ENCODE measurements at regions not wholly inside any gene's neighbourhood (a gene's known extent, or its start where the extent isn't known, plus 50 kb on each side); places are given as distances from the start of the nearest gene placed in this dataset.

DNA sequence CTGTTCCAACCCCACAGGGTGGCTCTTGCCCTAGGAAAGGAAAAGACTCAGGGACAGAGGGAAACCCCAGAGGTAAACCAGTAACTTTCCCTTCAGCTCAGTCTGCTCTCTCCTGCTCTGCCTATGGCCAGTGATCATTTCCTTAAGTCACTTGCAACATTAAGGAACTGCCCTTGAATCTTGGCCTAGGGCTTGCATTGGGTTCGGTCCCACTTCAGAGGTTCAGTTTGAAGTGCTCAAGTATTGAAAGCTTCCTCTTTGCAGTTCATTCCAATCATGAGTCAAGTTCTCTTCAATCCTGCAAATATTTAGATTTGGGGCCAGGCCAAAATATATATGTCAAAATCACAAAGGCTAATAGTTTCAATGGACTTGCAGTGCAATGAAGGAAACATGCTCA is 97.7 kb upstream of the IRF2BP2 start:
- BruUV-seq (replicated peaks), result no TSS peak
- Histone ChIP-seq H3K9me1 (ENCODE audit: control insufficient read depth, insufficient read depth, low read length) (peaks cover 3% of the 10 kb centered on the region), H3K27ac (ENCODE audit: extremely low read depth, low read depth, low read length) (no peak overlapping the region), H2AFZ (ENCODE audit: low read depth, low read length) (no peak overlapping the region), H3K9me3 (replicated peaks; ENCODE audit: control insufficient read depth, insufficient read depth, low read depth, low read length) (no peaks in the 10 kb centered on the region), H3K4me3 (no peak overlapping the region), H3K79me2 (ENCODE audit: control insufficient read depth, insufficient read depth, low read length) (no peaks in the 10 kb centered on the region), H3K36me3 (ENCODE audit: control insufficient read depth, insufficient read depth, low read length) (no peaks in the 10 kb centered on the region), H3K9ac (ENCODE audit: insufficient read depth in 1 of 2, low read depth in 2 of 2, low read length in 2 of 2) (no peak overlapping the region), H3K4me1 (replicated peaks in 1 of 2; ENCODE audit: control insufficient read depth in 2 of 2, insufficient read depth in 2 of 2, low read length in 2 of 2) (peaks cover 12 to 17% of the 10 kb centered on the region in 2 experiments), H4K20me1 (replicated peaks; ENCODE audit: control insufficient read depth, insufficient read depth, low read length) (no peaks in the 10 kb centered on the region), H3K27me3 (ENCODE audit: control insufficient read depth in 2 of 2, insufficient read depth in 2 of 2, low read length in 2 of 2) (no peaks in the 10 kb centered on the region), H3K4me2 (ENCODE audit: insufficient read depth, low read length) (no peak overlapping the region)
- ChIA-PET CTCF (ENCODE audit: low intra/inter-chr PET ratio) (no interaction called here), POLR2A (interaction anchor here (0.6 to 1.2 kb wide), 3 partner anchors 14 to 986 kb away, joined by 3 to 4 read pairs (median 3); no protein-coding TSS in a partner anchor)
- TF ChIP-seq PHF20 (IDR thresholded peaks at IDR 0.05; ENCODE audit: partially characterized antibody) (no peak), ZNF324 (CRISPR knock-in tag; IDR thresholded peaks at IDR 0.05) (no peak), IRF2 (CRISPR knock-in tag; IDR thresholded peaks at IDR 0.05) (no peak), YY1 (IDR thresholded peaks at IDR 0.05; ENCODE audit: borderline replicate concordance in 1 of 3, control insufficient read depth in 1 of 3, extremely low read depth in 1 of 3, insufficient read depth in 3 of 3, insufficient read length in 1 of 3, insufficient replicate concordance in 2 of 3, low read depth in 1 of 3, low read length in 2 of 3) (no peak), MEIS2 (IDR thresholded peaks at IDR 0.05; ENCODE audit: partially characterized antibody) (no peak), RFX1 (IDR thresholded peaks at IDR 0.05) (no peak), FOXP1 (CRISPR knock-in tag; IDR thresholded peaks at IDR 0.05) (no peak), HLTF (IDR thresholded peaks at IDR 0.05) (no peak), SMARCE1 (IDR thresholded peaks at IDR 0.05) (no peak), ETV1 (tag; conservative IDR thresholded peaks at IDR 0.05; ENCODE audit: low read depth) (no peak), HIVEP1 (CRISPR knock-in tag; IDR thresholded peaks at IDR 0.05) (no peak), COPS2 (conservative IDR thresholded peaks at IDR 0.05) (no peak), HSF4 (CRISPR knock-in tag; IDR thresholded peaks at IDR 0.05; ENCODE audit: borderline replicate concordance) (no peak), PRPF4 (IDR thresholded peaks at IDR 0.05; ENCODE audit: insufficient read depth, low read depth, low read length, poor library complexity, severe bottlenecking) (no peak)
- TF ChIP-seq, protein P1, sequence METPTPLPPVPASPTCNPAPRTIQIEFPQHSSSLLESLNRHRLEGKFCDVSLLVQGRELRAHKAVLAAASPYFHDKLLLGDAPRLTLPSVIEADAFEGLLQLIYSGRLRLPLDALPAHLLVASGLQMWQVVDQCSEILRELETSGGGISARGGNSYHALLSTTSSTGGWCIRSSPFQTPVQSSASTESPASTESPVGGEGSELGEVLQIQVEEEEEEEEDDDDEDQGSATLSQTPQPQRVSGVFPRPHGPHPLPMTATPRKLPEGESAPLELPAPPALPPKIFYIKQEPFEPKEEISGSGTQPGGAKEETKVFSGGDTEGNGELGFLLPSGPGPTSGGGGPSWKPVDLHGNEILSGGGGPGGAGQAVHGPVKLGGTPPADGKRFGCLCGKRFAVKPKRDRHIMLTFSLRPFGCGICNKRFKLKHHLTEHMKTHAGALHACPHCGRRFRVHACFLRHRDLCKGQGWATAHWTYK (CRISPR knock-in tag; IDR thresholded peaks at IDR 0.05), result no peak
- TF ChIP-seq, protein P2, sequence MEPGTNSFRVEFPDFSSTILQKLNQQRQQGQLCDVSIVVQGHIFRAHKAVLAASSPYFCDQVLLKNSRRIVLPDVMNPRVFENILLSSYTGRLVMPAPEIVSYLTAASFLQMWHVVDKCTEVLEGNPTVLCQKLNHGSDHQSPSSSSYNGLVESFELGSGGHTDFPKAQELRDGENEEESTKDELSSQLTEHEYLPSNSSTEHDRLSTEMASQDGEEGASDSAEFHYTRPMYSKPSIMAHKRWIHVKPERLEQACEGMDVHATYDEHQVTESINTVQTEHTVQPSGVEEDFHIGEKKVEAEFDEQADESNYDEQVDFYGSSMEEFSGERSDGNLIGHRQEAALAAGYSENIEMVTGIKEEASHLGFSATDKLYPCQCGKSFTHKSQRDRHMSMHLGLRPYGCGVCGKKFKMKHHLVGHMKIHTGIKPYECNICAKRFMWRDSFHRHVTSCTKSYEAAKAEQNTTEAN (CRISPR knock-in tag; IDR thresholded peaks at IDR 0.05), result no peak
- TF ChIP-seq, protein P3, sequence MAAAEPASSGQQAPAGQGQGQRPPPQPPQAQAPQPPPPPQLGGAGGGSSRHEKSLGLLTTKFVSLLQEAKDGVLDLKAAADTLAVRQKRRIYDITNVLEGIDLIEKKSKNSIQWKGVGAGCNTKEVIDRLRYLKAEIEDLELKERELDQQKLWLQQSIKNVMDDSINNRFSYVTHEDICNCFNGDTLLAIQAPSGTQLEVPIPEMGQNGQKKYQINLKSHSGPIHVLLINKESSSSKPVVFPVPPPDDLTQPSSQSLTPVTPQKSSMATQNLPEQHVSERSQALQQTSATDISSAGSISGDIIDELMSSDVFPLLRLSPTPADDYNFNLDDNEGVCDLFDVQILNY (CRISPR knock-in tag; IDR thresholded peaks at IDR 0.05), result no peak
- TF ChIP-seq, protein P4, sequence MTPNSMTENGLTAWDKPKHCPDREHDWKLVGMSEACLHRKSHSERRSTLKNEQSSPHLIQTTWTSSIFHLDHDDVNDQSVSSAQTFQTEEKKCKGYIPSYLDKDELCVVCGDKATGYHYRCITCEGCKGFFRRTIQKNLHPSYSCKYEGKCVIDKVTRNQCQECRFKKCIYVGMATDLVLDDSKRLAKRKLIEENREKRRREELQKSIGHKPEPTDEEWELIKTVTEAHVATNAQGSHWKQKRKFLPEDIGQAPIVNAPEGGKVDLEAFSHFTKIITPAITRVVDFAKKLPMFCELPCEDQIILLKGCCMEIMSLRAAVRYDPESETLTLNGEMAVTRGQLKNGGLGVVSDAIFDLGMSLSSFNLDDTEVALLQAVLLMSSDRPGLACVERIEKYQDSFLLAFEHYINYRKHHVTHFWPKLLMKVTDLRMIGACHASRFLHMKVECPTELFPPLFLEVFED (CRISPR knock-in tag; conservative IDR thresholded peaks at IDR 0.05), result no peak
- TF ChIP-seq, protein P5, sequence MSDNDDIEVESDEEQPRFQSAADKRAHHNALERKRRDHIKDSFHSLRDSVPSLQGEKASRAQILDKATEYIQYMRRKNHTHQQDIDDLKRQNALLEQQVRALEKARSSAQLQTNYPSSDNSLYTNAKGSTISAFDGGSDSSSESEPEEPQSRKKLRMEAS (CRISPR knock-in tag; IDR thresholded peaks at IDR 0.05), result no peak
- ATAC-seq (no peak), FAIRE-seq (no peak), DNase-seq (ENCODE audit: extremely low read depth in 1 of 4, low spot score in 3 of 4) (no peak)
- intact Hi-C loops (cut with micrococcal nuclease), result no loop called here
- in situ Hi-C loops (cut with MboI), result no loop called here
- WGBS (ENCODE audit: insufficient coverage, low coverage, missing lambda C conversion rate), result 61% methylated on average over 1 of the region's 1 CpG

Measured in K562 (cell line).